ENCODE measurements at regions not wholly inside any gene's neighbourhood (a gene's known extent, or its start where the extent isn't known, plus 50 kb on each side); places are given as distances from the start of the nearest gene placed in this dataset.

GRCh38 chr4:177785000-177785399 lies 342.8 kb upstream of the AGA start:
- WGBS, 2 donors: 59 to 64% methylated on average over 4 of the region's 4 CpGs
- DNase-seq (no peak), ATAC-seq (no peak)
- H3K27me3 ChIP-seq: no peaks in the 10 kb centered on the region
- intact Hi-C loops (cut with DNase I): no loop called here
- TF ChIP-seq CTCF (IDR thresholded peaks at IDR 0.05) (no peak), POLR2A (IDR thresholded peaks at IDR 0.05) (no peak)
- no peak overlapping the region for H3K27ac ChIP-seq
- H3K4me1 ChIP-seq: no peaks in the 10 kb centered on the region
- no peak overlapping the region for H3K4me3 ChIP-seq
- H3K9me3 ChIP-seq: no peaks in the 10 kb centered on the region
- H3K36me3 ChIP-seq (replicated peaks in 1 of 2; ENCODE audit: insufficient read depth in 1 of 2, low read depth in 2 of 2): no peaks in the 10 kb centered on the region

GRCh38 chr4:177789610-177790009 lies 347.4 kb upstream of the AGA start:
- intact Hi-C loops (cut with DNase I): no loop called here
- 68 to 80% methylated on average over 4 of the region's 4 CpGs for WGBS, 2 donors
- H3K4me3 ChIP-seq: no peak overlapping the region
- H3K27me3 ChIP-seq: no peaks in the 10 kb centered on the region
- no peak overlapping the region for H3K27ac ChIP-seq
- no peaks in the 10 kb centered on the region for H3K9me3 ChIP-seq
- H3K36me3 ChIP-seq (replicated peaks in 1 of 2; ENCODE audit: insufficient read depth in 1 of 2, low read depth in 2 of 2): no peaks in the 10 kb centered on the region
- no peaks in the 10 kb centered on the region for H3K4me1 ChIP-seq
- TF ChIP-seq CTCF (IDR thresholded peaks at IDR 0.05): no peak
- no peak for TF ChIP-seq POLR2A (IDR thresholded peaks at IDR 0.05)
- ATAC-seq (no peak), DNase-seq (no peak)

- H3K9me3 ChIP-seq: no peaks in the 10 kb centered on the region
- H3K36me3 ChIP-seq (replicated peaks in 1 of 2; ENCODE audit: insufficient read depth in 1 of 2, low read depth in 2 of 2): no peaks in the 10 kb centered on the region
- intact Hi-C loops (cut with DNase I): no loop called here
- WGBS, 2 donors: 63 to 69% methylated on average over 4 of the region's 4 CpGs
- no peaks in the 10 kb centered on the region for H3K27me3 ChIP-seq
- DNase-seq (no peak), ATAC-seq (no peak)
- H3K4me3 ChIP-seq: no peak overlapping the region
- no peak overlapping the region for H3K27ac ChIP-seq
- TF ChIP-seq POLR2A (IDR thresholded peaks at IDR 0.05) (no peak), CTCF (IDR thresholded peaks at IDR 0.05) (no peak)
- no peaks in the 10 kb centered on the region for H3K4me1 ChIP-seq
Observed at GRCh38 chr4:177791188-177791587, 349.0 kb upstream of the AGA start.

DNA sequence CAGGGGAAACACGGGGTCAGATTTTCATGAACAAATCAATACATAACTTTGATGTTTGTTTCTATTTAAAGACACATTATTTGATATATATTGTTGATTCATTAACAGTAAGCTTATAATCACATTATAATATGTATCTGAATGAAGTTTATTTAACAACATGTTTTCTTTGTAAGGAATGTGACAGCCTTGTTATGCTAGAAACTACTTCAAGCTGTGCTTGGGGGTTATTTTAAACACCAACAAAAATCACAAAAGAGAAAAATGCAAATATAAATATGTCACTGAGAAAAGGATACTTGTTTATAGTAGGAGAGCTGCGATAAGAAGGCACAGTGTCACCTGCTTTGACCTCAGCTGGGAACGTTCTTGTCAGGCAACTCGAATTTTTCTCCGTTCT lies 354.6 kb upstream of the AGA start:
- intact Hi-C loops (cut with DNase I): no loop called here
- 5 to 14% methylated on average over 5 of the region's 5 CpGs for WGBS, 2 donors
- ATAC-seq: no peak
- TF ChIP-seq POLR2A (IDR thresholded peaks at IDR 0.05) (no peak), CTCF (IDR thresholded peaks at IDR 0.05) (no peak)
- no peak overlapping the region for H3K4me3 ChIP-seq
- no peak for DNase-seq
- peaks cover 14% of the 10 kb centered on the region for H3K4me1 ChIP-seq
- no peaks in the 10 kb centered on the region for H3K36me3 ChIP-seq (replicated peaks in 1 of 2; ENCODE audit: insufficient read depth in 1 of 2, low read depth in 2 of 2)
- H3K9me3 ChIP-seq: no peaks in the 10 kb centered on the region
- no peaks in the 10 kb centered on the region for H3K27me3 ChIP-seq
- no peak overlapping the region for H3K27ac ChIP-seq

DNA sequence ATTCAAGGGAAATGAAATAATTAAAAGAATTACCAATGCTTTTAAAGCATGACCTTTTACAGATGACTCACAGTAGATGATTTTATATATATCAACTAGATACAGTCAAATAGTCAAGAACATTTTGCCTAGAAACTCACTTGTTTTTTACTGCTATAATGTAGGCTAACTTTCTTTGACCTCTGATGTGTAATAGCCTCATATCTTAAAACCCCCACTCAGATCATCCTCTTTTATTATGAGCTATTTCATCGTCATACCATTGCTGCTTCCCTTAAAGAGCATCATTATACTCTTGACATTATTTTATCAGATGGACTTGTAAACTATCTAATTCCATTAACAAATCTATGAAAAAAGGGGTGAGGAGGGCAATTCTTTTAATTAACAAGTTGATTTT lies 355.9 kb upstream of the AGA start:
- no peak for TF ChIP-seq POLR2A (IDR thresholded peaks at IDR 0.05)
- TF ChIP-seq CTCF (IDR thresholded peaks at IDR 0.05): no peak
- Histone ChIP-seq H3K36me3 (replicated peaks in 1 of 2; ENCODE audit: insufficient read depth in 1 of 2, low read depth in 2 of 2) (no peaks in the 10 kb centered on the region), H3K4me1 (peaks cover 14% of the 10 kb centered on the region), H3K4me3 (no peak overlapping the region), H3K27me3 (no peaks in the 10 kb centered on the region), H3K9me3 (no peaks in the 10 kb centered on the region), H3K27ac (no peak overlapping the region)
- ATAC-seq (no peak), DNase-seq (no peak)
- intact Hi-C loops (cut with DNase I): no loop called here
- 38 to 53% methylated on average over 1 of the region's 1 CpG for WGBS, 2 donors
